Activated CD4-positive, alpha-beta T cell treated with anti-CD3 and anti-CD28 coated beads, Interleukin-2, Interleukin-6, amounts not matched to agents 100 ng/mL and 50 ng/mL, durations not matched to agents 16 hours and 8 hours (primary cell): ENCODE measurements at regions not wholly inside any gene's neighbourhood (a gene's known extent, or its start where the extent isn't known, plus 50 kb on each side); places are given as distances from the start of the nearest gene placed in this dataset.

Experiments used
- DNase-seq: peaks from one replicate; pipeline ENCODE4 v3.0.0-alpha.2; 2020

- DNase-seq: no peak
Observed at GRCh38 chr20:57890202-57890800, 180.5 kb upstream of the PMEPA1 start.

GRCh38 chr20:57888591-57888990 is 178.8 kb upstream of the PMEPA1 start:
- DNase-seq: no peak

GRCh38 chr20:57884956-57885355 is 175.1 kb upstream of the PMEPA1 start:
- DNase-seq: no peak

GRCh38 chr20:57883761-57884160 is 173.9 kb upstream of the PMEPA1 start:
- DNase-seq: no peak

- DNase-seq: no peak
Observed at GRCh38 chr20:57883224-57883623, 173.4 kb upstream of the PMEPA1 start.

GRCh38 chr20:57882451-57883161 is 172.8 kb upstream of the PMEPA1 start:
- no peak for DNase-seq

GRCh38 chr20:57881466-57882385 is 171.9 kb upstream of the PMEPA1 start:
- no peak for DNase-seq

GRCh38 chr20:57880571-57880892 is 170.7 kb upstream of the PMEPA1 start:
- DNase-seq: no peak

- no peak for DNase-seq
Observed at GRCh38 chr20:57879779-57880570, 170.2 kb upstream of the PMEPA1 start.

- DNase-seq: no peak
Observed at GRCh38 chr20:57879437-57879778, 169.6 kb upstream of the PMEPA1 start.

- DNase-seq: no peak
Observed at GRCh38 chr20:57878786-57879424, 169.1 kb upstream of the PMEPA1 start.

GRCh38 chr20:57877995-57878394 is 168.2 kb upstream of the PMEPA1 start:
- no peak for DNase-seq

- DNase-seq: no peak
Observed at GRCh38 chr20:57877131-57877824, 167.5 kb upstream of the PMEPA1 start.

- DNase-seq: no peak
Observed at GRCh38 chr20:57876163-57876562, 166.3 kb upstream of the PMEPA1 start.

- DNase-seq: no peak
Observed at GRCh38 chr20:57874141-57874540, 164.3 kb upstream of the PMEPA1 start.

- DNase-seq: no peak
Observed at GRCh38 chr20:57872816-57873409, 163.1 kb upstream of the PMEPA1 start.

- no peak for DNase-seq
Observed at GRCh38 chr20:57871237-57871632, 161.4 kb upstream of the PMEPA1 start.

GRCh38 chr20:57870597-57871236 is 160.9 kb upstream of the PMEPA1 start:
- no peak for DNase-seq

- no peak for DNase-seq
Observed at GRCh38 chr20:57869951-57870315, 160.1 kb upstream of the PMEPA1 start.

- no peak for DNase-seq
Observed at GRCh38 chr20:57869291-57869950, 159.6 kb upstream of the PMEPA1 start.

- no peak for DNase-seq
Observed at GRCh38 chr20:57868310-57868709, 158.5 kb upstream of the PMEPA1 start.
